Left ventricle myocardium superior (tissue), 1 donor: ENCODE measurements at regions not wholly inside any gene's neighbourhood (a gene's known extent, or its start where the extent isn't known, plus 50 kb on each side); places are given as distances from the start of the nearest gene placed in this dataset.

Experiments
- ATAC-seq: fragments of 200-7000 bp; cut with Tn5 transposase; one replicate; pipeline ENCODE4 v1.9.1; 2020; ENCODE audit warnings: mild to moderate bottlenecking, moderate library complexity
- DNase-seq: peaks from one replicate; pipeline ENCODE4 v3.0.0-alpha.2; 2020
- intact Hi-C: fragments of 100-400 bp; cut with micrococcal nuclease; formaldehyde crosslinking; loops from one replicate; pipeline ENCODE4 v1.11.0; 2022
- donor health status: DM: no; HTN: yes; CAD: no; lungs with severe emphysema.

GRCh38 chr5:3004361-3005080, 253.0 kb upstream of the IRX2 start:
- DNase-seq: no peak
- intact Hi-C loops: no loop called here
- ATAC-seq: no peak

- intact Hi-C loops: no loop called here
- ATAC-seq (no peak), DNase-seq (no peak)
These were observed 250.8 kb upstream of the IRX2 start for GRCh38 chr5:3002230-3002629.

GRCh38 chr5:3000631-3001030, 249.2 kb upstream of the IRX2 start:
- no peak for DNase-seq
- intact Hi-C loops: no loop called here
- ATAC-seq: no peak

- ATAC-seq (no peak), DNase-seq (no peak)
- intact Hi-C loops: no loop called here
These were observed 248.4 kb upstream of the IRX2 start for GRCh38 chr5:2999926-3000325.

- intact Hi-C loops: no loop called here
- ATAC-seq (no peak), DNase-seq (no peak)
These were observed 246.6 kb upstream of the IRX2 start for GRCh38 chr5:2998106-2998505.

- DNase-seq (no peak), ATAC-seq (no peak)
- intact Hi-C loops: no loop called here
These were observed 245.7 kb upstream of the IRX2 start for GRCh38 chr5:2997179-2997578.

- intact Hi-C loops: no loop called here
- ATAC-seq: no peak
- no peak for DNase-seq
These were observed 245.2 kb upstream of the IRX2 start for GRCh38 chr5:2996687-2997086.

GRCh38 chr5:2996248-2996647, 244.8 kb upstream of the IRX2 start:
- no peak for DNase-seq
- intact Hi-C loops: no loop called here
- ATAC-seq: no peak

- DNase-seq: no peak
- intact Hi-C loops: no loop called here
- no peak for ATAC-seq
These were observed 244.2 kb upstream of the IRX2 start for GRCh38 chr5:2995667-2996066.

- DNase-seq (no peak), ATAC-seq (no peak)
- intact Hi-C loops: no loop called here
These were observed 243.6 kb upstream of the IRX2 start for GRCh38 chr5:2995035-2995434.

- intact Hi-C loops: no loop called here
- ATAC-seq (no peak), DNase-seq (no peak)
These were observed 242.3 kb upstream of the IRX2 start for GRCh38 chr5:2993771-2994170.

- intact Hi-C loops: no loop called here
- DNase-seq (no peak), ATAC-seq (no peak)
These were observed 241.8 kb upstream of the IRX2 start for GRCh38 chr5:2993301-2993700.

GRCh38 chr5:2992806-2993205, 241.3 kb upstream of the IRX2 start:
- no peak for DNase-seq
- intact Hi-C loops: no loop called here
- no peak for ATAC-seq

GRCh38 chr5:2991884-2992283, 240.4 kb upstream of the IRX2 start:
- intact Hi-C loops: no loop called here

GRCh38 chr5:2989517-2989916, 238.0 kb upstream of the IRX2 start:
- DNase-seq: no peak
- intact Hi-C loops: no loop called here
- no peak for ATAC-seq

More at GRCh38 chr5:2991884-2992283, 240.4 kb upstream of the IRX2 start:
- no peak for DNase-seq
- no peak for ATAC-seq

- intact Hi-C loops: no loop called here
- ATAC-seq (no peak), DNase-seq (no peak)
These were observed 234.8 kb upstream of the IRX2 start for GRCh38 chr5:2986301-2986700.

- intact Hi-C loops: no loop called here
- ATAC-seq (no peak), DNase-seq (no peak)
These were observed 234.2 kb upstream of the IRX2 start for GRCh38 chr5:2985718-2986117.

GRCh38 chr5:2983583-2984300, 232.3 kb upstream of the IRX2 start:
- intact Hi-C loops: no loop called here
- DNase-seq (no peak), ATAC-seq (no peak)

GRCh38 chr5:2981652-2982051, 230.2 kb upstream of the IRX2 start:
- DNase-seq (no peak), ATAC-seq (no peak)
- intact Hi-C loops: no loop called here

- DNase-seq (no peak), ATAC-seq (no peak)
- intact Hi-C loops: no loop called here
These were observed 229.6 kb upstream of the IRX2 start for GRCh38 chr5:2981035-2981434.

GRCh38 chr5:2960294-2960693, 208.8 kb upstream of the IRX2 start:
- DNase-seq (no peak), ATAC-seq (no peak)
- intact Hi-C loops: no loop called here
